MCF 10A (cell line): ENCODE measurements at regions not wholly inside any gene's neighbourhood (a gene's known extent, or its start where the extent isn't known, plus 50 kb on each side); places are given as distances from the start of the nearest gene placed in this dataset.
A peak's percentile ranks its signal among the peaks of the same experiment; 100 is the strongest.

ENCODE experiments used
- BruUV-seq: library from RNA; stranded (reverse); fragments of 400-500 nt; replicated peaks from 2 replicates; lab custom pipeline; 2021; lab: Mats Ljungman, UMichigan
- CTCF ChIA-PET: fragments of 300-600 bp; sonication (Branson Sonifier 250); formaldehyde crosslinking; extraction: SDS; loops from one replicate; lab custom pipeline; 2021; ENCODE audit warnings: antibody characterized with exemption, inconsistent platforms; lab: Yijun Ruan, JAX
- POLR2A ChIA-PET: fragments of 300-600, 350-650 bp; sonication (Branson Sonifier 250); formaldehyde crosslinking; extraction: SDS; loops from one replicate; lab custom pipeline; 2020; ENCODE audit warnings: antibody characterized with exemption, inconsistent platforms; lab: Yijun Ruan, JAX
- DNase-seq: peaks from one replicate; pipeline ENCODE4 v3.0.0-alpha.2; 2018; ENCODE audit not compliant: unreplicated experiment
- H3K27ac Mint-ChIP-seq: one replicate; pipeline ENCODE4 v1.8.0; 2022; ENCODE audit warnings: mild to moderate bottlenecking, low read depth, mixed read lengths; ENCODE audit not compliant: unreplicated experiment
- H3K27me3 Mint-ChIP-seq: one replicate; pipeline ENCODE4 v1.8.0; 2022; ENCODE audit warnings: mixed read lengths; ENCODE audit not compliant: insufficient read depth, unreplicated experiment
- H3K36me3 Mint-ChIP-seq: one replicate; pipeline ENCODE4 v1.8.0; 2022; ENCODE audit warnings: mild to moderate bottlenecking, moderate library complexity, mixed read lengths; ENCODE audit not compliant: insufficient read depth, unreplicated experiment
- H3K4me1 Mint-ChIP-seq: one replicate; pipeline ENCODE4 v1.8.0; 2022; ENCODE audit warnings: mixed read lengths; ENCODE audit not compliant: insufficient read depth, unreplicated experiment
- H3K4me3 Mint-ChIP-seq: one replicate; pipeline ENCODE4 v1.8.0; 2022; ENCODE audit warnings: mild to moderate bottlenecking, moderate library complexity, mixed read lengths; ENCODE audit not compliant: unreplicated experiment
- H3K9me3 Mint-ChIP-seq: one replicate; pipeline ENCODE4 v1.8.0; 2022; ENCODE audit warnings: mixed read lengths; ENCODE audit not compliant: unreplicated experiment
- intact Hi-C: fragments of 100-400 bp; cut with micrococcal nuclease; formaldehyde crosslinking; loops from 2 replicates; pipeline ENCODE4 v1.14.1; 2022
- TF ChIP-seq, protein P1 (sequence below): fragments of 200-600 bp; IDR thresholded peaks from one replicate; pipeline ENCODE4 v1.8.0; 2022; ENCODE audit warnings: antibody characterized with exemption, mild to moderate bottlenecking; ENCODE audit not compliant: unreplicated experiment

DNA sequence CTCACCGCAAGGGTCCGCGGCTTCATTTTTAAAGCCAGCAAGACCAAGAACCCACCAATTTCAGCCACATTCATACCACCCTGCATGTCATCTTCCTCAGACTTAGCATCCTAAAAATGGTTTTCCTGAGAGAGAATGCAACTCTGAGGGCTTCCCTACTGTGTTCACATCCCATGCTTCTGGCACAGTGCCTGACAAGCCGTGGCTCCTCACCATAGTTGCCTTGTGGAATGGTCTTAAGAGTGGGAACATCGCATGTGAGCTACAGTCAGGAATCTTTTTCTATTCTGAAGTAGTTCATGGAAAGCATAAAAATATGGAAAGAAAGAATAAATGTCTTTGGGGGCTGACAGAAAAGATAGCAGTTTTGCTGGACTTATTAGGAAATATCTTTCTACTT is 120.3 kb downstream of the RAP2B start:
- intact Hi-C loops = no loop called here

GRCh38 chr3:153284282-153284938 is 122.4 kb downstream of the RAP2B start:
- TSS peak; percentile 85 for BruUV-seq
- ChIA-PET POLR2A (interaction anchor here (0.6 to 5.8 kb wide), 15 partner anchors 9 to 330 kb away, joined by 3 to 160 read pairs (median 3); partner anchors contain the start of gene RAP2B), CTCF (interaction anchor here (0.8 to 3.2 kb wide), 5 partner anchors 115 to 124 kb away, joined by 3 to 16 read pairs (median 4); partner anchors contain the start of gene RAP2B)
- no peaks in the 10 kb centered on the region for H3K36me3 Mint-ChIP-seq
- no peaks in the 10 kb centered on the region for H3K27me3 Mint-ChIP-seq
- intact Hi-C loops = no loop called here
- DNase-seq = peak; percentile 79
- H3K9me3 Mint-ChIP-seq = no peaks in the 10 kb centered on the region
- H3K4me1 Mint-ChIP-seq = peaks cover 30% of the 10 kb centered on the region
- peak overlapping the region; percentile 93 for H3K27ac Mint-ChIP-seq
- TF ChIP-seq, protein P1, sequence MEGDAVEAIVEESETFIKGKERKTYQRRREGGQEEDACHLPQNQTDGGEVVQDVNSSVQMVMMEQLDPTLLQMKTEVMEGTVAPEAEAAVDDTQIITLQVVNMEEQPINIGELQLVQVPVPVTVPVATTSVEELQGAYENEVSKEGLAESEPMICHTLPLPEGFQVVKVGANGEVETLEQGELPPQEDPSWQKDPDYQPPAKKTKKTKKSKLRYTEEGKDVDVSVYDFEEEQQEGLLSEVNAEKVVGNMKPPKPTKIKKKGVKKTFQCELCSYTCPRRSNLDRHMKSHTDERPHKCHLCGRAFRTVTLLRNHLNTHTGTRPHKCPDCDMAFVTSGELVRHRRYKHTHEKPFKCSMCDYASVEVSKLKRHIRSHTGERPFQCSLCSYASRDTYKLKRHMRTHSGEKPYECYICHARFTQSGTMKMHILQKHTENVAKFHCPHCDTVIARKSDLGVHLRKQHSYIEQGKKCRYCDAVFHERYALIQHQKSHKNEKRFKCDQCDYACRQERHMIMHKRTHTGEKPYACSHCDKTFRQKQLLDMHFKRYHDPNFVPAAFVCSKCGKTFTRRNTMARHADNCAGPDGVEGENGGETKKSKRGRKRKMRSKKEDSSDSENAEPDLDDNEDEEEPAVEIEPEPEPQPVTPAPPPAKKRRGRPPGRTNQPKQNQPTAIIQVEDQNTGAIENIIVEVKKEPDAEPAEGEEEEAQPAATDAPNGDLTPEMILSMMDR = no peak
- H3K4me3 Mint-ChIP-seq = peak overlapping the region; percentile 6

More for the DNA sequence above, 120.3 kb downstream of the RAP2B start:
- H3K4me3 Mint-ChIP-seq = no peak overlapping the region
- no TSS peak for BruUV-seq
- CTCF ChIA-PET = interaction anchor here (0.5 to 1.4 kb wide), 3 partner anchors 8 to 538 kb away, joined by 3 to 7 read pairs (median 3); no protein-coding TSS in a partner anchor
- POLR2A ChIA-PET = interaction anchor here (1.1 kb wide), 1 partner anchor 22 kb away, joined by 3 read pairs; no protein-coding TSS in a partner anchor
- no peak for DNase-seq
- no peaks in the 10 kb centered on the region for H3K9me3 Mint-ChIP-seq
- H3K27me3 Mint-ChIP-seq = no peaks in the 10 kb centered on the region
- H3K36me3 Mint-ChIP-seq = no peaks in the 10 kb centered on the region
- H3K4me1 Mint-ChIP-seq = peaks cover 18% of the 10 kb centered on the region
- TF ChIP-seq, protein P1 = no peak
- H3K27ac Mint-ChIP-seq = no peak overlapping the region

DNA sequence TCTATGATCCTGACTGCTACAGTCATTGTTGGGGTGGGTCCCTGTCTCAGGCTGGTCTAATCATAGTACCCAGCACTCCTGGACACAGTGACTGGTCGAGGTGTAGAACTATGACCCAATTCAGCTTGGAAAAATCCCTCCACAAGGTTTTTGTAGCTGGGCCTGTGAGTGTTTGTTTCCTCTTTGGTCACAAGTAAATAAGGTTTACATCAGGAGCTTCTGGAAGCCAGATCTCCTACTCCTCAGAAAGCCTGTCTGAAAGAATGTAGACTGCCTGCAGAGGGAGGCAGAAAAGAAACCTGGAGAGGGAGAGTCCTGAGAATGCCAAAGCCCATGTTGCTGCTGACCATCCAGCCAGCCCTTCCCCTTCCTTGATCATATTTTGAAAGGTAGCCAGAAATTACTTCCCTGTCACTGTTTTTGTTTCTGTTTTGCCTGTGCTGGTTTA is 123.2 kb downstream of the RAP2B start:
- DNase-seq = no peak
- no peaks in the 10 kb centered on the region for H3K36me3 Mint-ChIP-seq
- H3K4me3 Mint-ChIP-seq = no peak overlapping the region
- TF ChIP-seq, protein P1 = no peak
- intact Hi-C loops = loop anchor here (5.0 kb wide), 1 partner anchor 63 kb away; no protein-coding TSS in a partner anchor
- no peaks in the 10 kb centered on the region for H3K27me3 Mint-ChIP-seq
- peaks cover 34% of the 10 kb centered on the region for H3K4me1 Mint-ChIP-seq
- ChIA-PET POLR2A (interaction anchor here (0.6 to 5.8 kb wide), 12 partner anchors 8 to 285 kb away, joined by 3 to 160 read pairs (median 4); partner anchors contain the start of gene RAP2B), CTCF (interaction anchor here (1.1 to 3.2 kb wide), 4 partner anchors 115 to 125 kb away, joined by 3 to 16 read pairs (median 4); partner anchors contain the start of gene RAP2B)
- H3K27ac Mint-ChIP-seq = peak overlapping the region; percentile 93
- BruUV-seq = no TSS peak
- H3K9me3 Mint-ChIP-seq = no peaks in the 10 kb centered on the region

DNA sequence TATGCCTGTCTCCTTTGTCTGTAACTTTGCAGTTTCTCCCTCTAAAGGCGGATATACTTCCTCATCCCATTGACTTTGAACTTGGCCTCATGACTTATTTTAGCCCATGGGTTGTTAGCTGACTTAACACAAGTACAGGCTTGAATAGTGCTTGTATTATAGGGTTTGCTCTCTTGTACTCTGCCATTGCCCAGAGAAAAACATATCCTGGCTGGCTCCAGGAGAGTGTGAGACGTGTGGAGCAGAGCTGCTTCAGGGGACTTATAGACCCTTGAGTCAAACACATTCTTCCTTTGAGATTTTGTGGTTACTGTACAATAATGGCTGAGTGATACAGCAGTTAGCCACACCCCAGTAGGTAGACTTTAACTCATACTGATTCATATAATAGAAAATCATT is 124.0 kb downstream of the RAP2B start:
- no peak for DNase-seq
- CTCF ChIA-PET = interaction anchor here (0.6 to 3.2 kb wide), 6 partner anchors 114 to 309 kb away, joined by 3 to 16 read pairs (median 3); no protein-coding TSS in a partner anchor

More for the DNA sequence above, 124.0 kb downstream of the RAP2B start:
- BruUV-seq = no TSS peak
- intact Hi-C loops = loop anchor here (5.0 kb wide), 1 partner anchor 64 kb away; no protein-coding TSS in a partner anchor
- Mint-ChIP-seq H3K36me3 (no peaks in the 10 kb centered on the region), H3K9me3 (no peaks in the 10 kb centered on the region), H3K4me3 (no peak overlapping the region), H3K4me1 (peaks cover 35% of the 10 kb centered on the region), H3K27ac (peak overlapping the region; percentile 93), H3K27me3 (no peaks in the 10 kb centered on the region)
- POLR2A ChIA-PET = interaction anchor here (0.7 to 5.8 kb wide), 8 partner anchors 9 to 235 kb away, joined by 3 to 160 read pairs (median 8); partner anchors contain the start of gene RAP2B
- TF ChIP-seq, protein P1 = no peak
